ENCODE measurements at regions not wholly inside any gene's neighbourhood (a gene's known extent, or its start where the extent isn't known, plus 50 kb on each side); places are given as distances from the start of the nearest gene placed in this dataset.
"Not testable (repeated sequence)": the region's sequence is repeated elsewhere in the genome, so short reads cannot be mapped to it uniquely, and the experiment has no call there.

- DNase-seq (ENCODE audit: low spot score), result no peak
Measured at GRCh38 chr7:113389112-113389646, 270.8 kb upstream of the SMIM30 start.

- no peak for DNase-seq (ENCODE audit: low spot score)
Measured at GRCh38 chr7:113383638-113384037, 265.3 kb upstream of the SMIM30 start.

GRCh38 chr7:113379746-113380145 lies 261.4 kb upstream of the SMIM30 start:
- DNase-seq (ENCODE audit: low spot score), result no peak

GRCh38 chr7:113374955-113375354 lies 256.6 kb upstream of the SMIM30 start:
- DNase-seq (ENCODE audit: low spot score), result no peak

GRCh38 chr7:113373863-113374262 lies 255.5 kb upstream of the SMIM30 start:
- DNase-seq (ENCODE audit: low spot score), result no peak

- DNase-seq (ENCODE audit: low spot score), result no peak
Measured at GRCh38 chr7:113371416-113372043, 253.2 kb upstream of the SMIM30 start.

GRCh38 chr7:113370910-113371309 lies 252.6 kb upstream of the SMIM30 start:
- DNase-seq (ENCODE audit: low spot score), result no peak

- DNase-seq (ENCODE audit: low spot score), result no peak
Measured at GRCh38 chr7:113368256-113368655, 249.9 kb upstream of the SMIM30 start.

- DNase-seq (ENCODE audit: low spot score), result no peak
Measured at GRCh38 chr7:113367041-113367586, 248.8 kb upstream of the SMIM30 start.

GRCh38 chr7:113366122-113366521 lies 247.8 kb upstream of the SMIM30 start:
- DNase-seq (ENCODE audit: low spot score), result no peak

GRCh38 chr7:113349339-113349738 lies 231.0 kb upstream of the SMIM30 start:
- no peak for DNase-seq (ENCODE audit: low spot score)

GRCh38 chr7:113339661-113340060 lies 221.3 kb upstream of the SMIM30 start:
- DNase-seq (ENCODE audit: low spot score), result no peak

GRCh38 chr7:113338071-113338696 lies 219.8 kb upstream of the SMIM30 start:
- no peak for DNase-seq (ENCODE audit: low spot score)

- DNase-seq (ENCODE audit: low spot score), result not testable (repeated sequence)
Measured at GRCh38 chr7:113336838-113337237, 218.5 kb upstream of the SMIM30 start.

GRCh38 chr7:113331155-113331898 lies 213.0 kb upstream of the SMIM30 start:
- no peak for DNase-seq (ENCODE audit: low spot score)

GRCh38 chr7:113321201-113321600 lies 202.8 kb upstream of the SMIM30 start:
- DNase-seq (ENCODE audit: low spot score), result no peak

- DNase-seq (ENCODE audit: low spot score), result no peak
Measured at GRCh38 chr7:113320419-113320818, 202.1 kb upstream of the SMIM30 start.

- DNase-seq (ENCODE audit: low spot score), result no peak
Measured at GRCh38 chr7:113314594-113314993, 196.2 kb upstream of the SMIM30 start.

GRCh38 chr7:113308399-113308798 lies 190.0 kb upstream of the SMIM30 start:
- no peak for DNase-seq (ENCODE audit: low spot score)

GRCh38 chr7:113307147-113307546 lies 188.8 kb upstream of the SMIM30 start:
- DNase-seq (ENCODE audit: low spot score), result no peak

- DNase-seq (ENCODE audit: low spot score), result no peak
Measured at GRCh38 chr7:113306302-113306701, 187.9 kb upstream of the SMIM30 start.

GRCh38 chr7:113304104-113304503 lies 185.8 kb upstream of the SMIM30 start:
- no peak for DNase-seq (ENCODE audit: low spot score)

- not testable (repeated sequence) for DNase-seq (ENCODE audit: low spot score)
Measured at GRCh38 chr7:113303388-113303787, 185.0 kb upstream of the SMIM30 start.
